Nucleus accumbens (tissue), 56 donors: ENCODE measurements at regions not wholly inside any gene's neighbourhood (a gene's known extent, or its start where the extent isn't known, plus 50 kb on each side); places are given as distances from the start of the nearest gene placed in this dataset.
"Not testable (repeated sequence)": the region's sequence is repeated elsewhere in the genome, so short reads cannot be mapped to it uniquely, and the experiment has no call there.

Experiments used
- DNase-seq, 56 donors: peaks; one replicate each; lab custom pipeline; 2025; lab: John Stamatoyannopoulos, UW

DNA sequence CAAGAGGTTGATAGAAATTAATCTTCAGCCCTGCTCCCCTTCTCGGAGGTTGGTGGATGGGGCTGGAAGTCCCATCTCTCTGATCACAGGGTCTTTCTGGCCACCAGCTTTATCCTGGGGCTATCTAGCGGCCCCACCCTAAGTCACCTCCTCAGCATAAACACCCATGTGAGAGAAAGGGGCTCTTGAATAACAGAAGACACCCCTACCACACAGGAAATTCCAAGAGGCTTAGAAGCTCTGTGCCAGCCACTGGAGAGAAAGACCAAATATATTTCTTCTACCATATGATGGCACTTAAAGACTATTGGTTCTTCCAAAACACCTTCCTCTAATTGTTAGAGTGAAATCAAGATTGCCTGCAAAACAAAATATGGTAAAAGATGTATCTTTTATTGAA is 219.7 kb downstream of the VAPA start:
- no peak for DNase-seq

DNA sequence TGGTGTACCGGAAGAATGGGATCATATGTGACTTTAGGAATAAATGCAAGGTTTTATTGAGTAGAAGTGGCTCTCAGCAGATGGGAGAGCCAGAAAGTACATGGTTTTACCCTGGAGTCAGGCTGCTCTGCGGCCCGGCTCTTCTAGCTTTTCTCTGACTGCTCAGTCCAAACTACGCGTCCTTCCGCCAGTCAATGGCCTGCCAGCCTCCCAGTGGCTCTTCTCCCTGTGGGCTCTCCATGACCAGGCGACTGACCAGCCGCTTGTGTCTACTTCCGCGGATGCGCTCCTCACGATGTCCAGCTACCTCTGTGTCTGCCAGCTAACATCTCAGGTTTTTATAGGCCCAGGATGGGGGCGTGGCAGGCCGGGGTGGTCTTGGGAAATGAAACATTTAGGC is 220.4 kb downstream of the VAPA start:
- DNase-seq: no peak

DNA sequence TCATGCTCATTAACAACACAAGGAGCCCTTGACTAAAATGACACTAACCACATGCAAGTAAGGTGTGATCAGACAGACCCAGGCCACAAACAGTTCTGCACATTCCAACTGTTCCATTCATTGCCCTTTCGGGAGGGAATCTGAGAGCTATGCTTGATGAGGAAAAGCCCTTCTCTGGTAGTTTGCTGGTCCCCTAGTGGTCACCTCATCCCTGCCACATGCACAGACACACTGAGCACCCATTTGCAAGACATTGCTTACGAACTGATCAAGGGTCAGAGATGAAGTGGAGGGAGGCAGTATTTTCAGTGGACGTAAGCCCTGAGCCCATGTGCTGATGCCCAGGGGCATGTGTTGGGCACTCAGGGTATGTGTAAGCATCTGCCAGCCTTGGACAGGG is 220.9 kb downstream of the VAPA start:
- DNase-seq: not testable (repeated sequence)

DNA sequence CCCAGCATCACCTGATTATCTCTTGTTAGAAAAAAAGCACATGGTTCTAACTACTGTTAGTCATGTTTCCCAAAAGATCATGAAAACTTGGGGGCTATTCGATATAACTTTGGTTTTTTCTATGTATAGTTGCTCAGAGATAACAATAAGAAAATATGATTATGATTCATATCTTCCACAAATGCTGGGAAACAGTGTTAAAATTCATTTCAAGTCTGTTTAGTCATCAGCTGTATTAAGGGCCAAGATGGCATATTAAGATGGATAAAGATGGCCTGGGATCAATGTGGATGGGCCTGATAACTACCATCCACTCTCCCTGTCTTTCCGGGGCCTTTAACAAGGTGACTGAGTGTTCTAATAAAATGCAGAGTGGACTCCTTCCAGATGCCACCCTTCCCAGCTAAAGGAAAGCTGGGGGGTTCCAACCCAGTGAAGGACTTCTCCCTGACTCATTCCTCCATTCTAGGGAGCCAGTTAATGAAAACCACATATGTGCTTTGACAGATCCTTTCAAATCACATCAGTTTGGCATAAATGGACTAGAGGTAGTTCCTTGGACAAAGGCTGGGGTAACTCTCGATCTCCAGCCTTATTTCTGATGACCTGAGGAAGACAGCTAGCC is 221.6 kb downstream of the VAPA start:
- no peak for DNase-seq

DNA sequence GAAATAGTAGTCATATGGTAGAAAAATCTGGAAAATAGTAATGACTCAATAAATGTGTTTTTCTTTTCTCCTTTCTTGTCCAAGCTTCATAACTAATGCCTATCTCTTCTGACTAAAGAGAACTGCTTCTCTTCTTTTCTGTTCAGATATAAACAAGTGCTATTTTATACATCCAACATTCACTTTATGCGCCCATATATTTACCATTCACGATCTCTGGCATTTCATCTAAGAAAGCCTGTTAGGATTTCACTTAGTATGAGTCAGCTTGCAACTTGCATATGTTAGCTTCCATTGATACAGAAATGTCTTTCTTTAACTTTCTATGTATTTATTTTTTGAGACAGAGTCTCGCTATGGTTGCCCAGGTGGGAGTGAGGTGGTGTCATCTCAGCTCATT is 224.9 kb downstream of the VAPA start:
- DNase-seq: no peak

DNA sequence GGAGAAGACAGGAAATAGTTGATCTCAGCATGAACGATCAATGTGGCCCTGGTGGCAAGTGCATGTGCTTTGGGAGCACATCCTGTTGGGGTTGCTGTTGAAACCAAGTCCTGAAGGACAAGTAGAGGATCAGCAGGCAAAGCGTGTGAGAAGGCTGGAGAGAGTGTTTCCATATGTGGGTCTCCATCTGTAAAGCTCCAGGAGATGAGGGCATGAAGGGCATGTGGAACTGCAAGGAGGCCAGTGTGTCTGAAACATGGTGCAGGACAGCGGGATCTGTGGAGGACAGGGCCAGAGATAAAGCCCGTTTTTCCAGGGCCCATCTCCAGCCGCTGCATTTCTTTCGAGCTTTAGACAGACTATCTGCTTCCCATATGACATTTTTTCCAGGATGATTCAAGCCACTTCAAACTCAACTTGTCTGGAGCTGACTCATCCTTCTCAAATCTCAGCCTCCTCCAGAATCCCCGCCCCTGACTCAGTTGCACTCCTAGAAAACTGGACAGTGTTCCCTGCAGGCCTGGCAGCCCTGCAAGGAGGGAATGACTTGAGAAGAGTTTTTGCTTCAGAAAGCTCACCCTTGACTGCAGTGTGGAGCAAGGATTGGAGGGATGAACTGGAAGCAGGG is 226.1 kb downstream of the VAPA start:
- no peak for DNase-seq

DNA sequence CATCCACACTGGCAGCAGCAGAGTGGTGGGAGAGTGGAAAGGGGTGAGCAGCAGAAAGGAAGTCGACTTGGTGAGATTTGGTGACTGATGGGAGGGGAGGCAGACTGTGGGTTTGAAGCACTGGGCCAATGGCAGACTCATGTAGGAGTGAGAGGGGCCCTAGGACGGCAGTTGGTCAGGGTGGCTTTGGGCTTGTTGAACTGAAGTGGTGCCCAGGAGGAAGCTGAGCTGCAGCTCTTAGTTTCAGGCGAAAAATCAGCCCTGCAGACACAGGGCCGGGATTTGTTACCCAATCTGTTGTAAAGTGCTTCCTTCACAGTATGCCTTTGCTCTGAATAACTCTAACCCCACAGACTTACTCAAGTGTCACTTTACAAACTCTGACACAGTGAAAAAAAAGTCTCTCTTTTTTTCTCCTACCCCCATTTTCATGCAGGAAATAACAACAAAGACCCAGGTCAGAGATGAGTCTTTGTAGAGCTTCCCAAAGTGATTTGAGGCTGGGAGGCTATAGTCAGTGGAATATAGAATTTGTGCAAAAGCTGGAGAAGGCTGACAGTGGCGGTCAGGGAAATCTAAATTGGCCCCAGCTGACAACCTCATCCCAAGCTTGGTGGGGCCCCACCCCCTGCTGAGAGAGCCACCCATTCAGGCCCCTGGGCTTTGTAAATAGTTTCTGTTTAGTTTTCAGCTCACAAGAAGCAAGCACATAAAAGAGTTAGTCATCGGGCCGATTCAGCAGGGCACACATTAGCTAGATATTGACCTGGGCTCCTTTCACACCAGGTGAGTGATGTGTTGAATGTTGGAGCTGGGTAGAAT is 226.9 kb downstream of the VAPA start:
- no peak for DNase-seq

DNA sequence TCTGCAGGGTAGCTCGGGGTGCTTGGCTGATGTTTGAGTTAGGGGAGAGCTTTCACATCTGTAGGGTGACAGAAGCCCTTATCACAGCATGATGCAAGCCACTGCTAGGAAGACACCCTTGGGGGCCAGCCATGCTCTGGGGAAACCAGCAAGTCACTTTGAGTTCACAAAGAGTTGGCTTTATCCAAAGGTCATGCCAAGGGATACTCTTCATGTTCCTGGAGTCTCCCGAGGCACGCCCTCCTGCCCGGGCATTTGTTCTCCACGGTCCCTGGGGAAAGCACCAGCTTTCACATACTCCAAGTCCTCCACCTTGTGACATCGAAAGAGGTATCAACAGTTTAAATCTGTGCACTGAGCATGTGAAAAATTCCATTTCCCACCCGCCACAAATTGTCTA is 227.7 kb downstream of the VAPA start:
- DNase-seq: no peak

DNA sequence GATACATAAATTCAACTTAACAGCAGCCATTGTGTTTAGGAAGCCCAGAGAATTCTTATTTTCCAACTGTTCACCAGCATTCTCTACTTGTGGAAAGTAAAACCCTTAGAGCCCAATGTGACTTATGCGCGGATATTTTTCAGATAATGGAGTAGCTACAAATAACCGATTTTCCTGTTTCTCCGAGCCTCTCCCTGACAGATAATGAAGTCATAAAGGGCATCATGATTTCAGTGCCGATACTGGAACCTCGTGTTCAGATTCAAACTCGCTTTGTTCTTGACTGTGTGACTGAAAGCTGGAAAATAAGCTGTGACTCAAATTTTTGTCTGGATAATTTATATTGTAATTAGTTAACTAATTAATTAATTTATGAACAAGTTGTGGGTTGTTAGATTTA is 228.2 kb downstream of the VAPA start:
- no peak for DNase-seq

DNA sequence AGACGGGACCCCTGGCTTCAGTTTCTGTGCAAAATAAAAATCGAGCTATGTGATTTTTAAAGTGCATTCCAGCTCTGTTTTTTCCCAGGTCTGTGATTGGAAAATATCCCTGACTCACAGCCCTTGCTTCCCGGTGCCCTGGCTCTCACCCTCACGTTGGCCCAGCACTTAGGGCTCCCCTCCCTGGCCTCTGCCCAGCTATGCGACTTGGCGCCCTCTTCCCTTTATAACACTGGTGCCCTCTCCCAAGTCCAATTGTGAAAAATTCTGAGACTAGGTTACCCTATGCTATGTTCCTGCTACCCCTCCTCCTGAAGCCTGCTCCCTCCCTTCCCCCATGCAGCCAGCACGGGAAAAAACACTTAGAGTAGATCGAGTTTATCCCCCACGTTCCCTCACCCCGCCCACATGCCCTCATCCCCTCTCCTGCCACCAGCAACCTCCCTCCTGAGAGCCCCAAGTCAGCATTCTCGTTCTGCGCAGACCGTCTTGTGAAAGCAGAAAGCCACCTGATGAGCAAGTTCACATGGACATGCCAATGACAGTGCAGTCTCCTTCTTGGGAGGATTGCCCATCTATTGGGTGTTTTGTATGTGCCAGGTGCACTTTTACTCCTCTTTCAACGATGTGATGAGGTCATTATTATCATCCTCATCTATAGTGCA is 228.8 kb downstream of the VAPA start:
- no peak for DNase-seq

DNA sequence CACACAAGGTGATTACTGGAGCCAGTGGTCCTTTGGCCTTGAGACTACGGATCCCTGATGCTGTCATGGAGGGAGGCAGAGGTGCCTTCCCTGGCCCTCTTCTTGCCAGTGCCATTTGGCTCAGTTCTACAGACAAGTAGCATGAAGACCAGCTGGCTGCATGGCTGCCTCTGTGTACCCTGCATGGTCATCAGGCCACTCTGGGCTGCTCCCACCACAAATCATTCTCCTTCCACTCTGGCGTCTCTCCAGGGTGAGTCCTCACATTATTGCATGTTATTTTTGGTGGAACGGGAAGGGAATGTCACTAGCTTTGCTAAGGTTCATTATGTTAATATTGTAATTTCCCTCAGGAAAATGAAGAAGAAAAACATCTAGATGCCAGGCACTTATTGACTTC is 229.8 kb downstream of the VAPA start:
- no peak for DNase-seq

DNA sequence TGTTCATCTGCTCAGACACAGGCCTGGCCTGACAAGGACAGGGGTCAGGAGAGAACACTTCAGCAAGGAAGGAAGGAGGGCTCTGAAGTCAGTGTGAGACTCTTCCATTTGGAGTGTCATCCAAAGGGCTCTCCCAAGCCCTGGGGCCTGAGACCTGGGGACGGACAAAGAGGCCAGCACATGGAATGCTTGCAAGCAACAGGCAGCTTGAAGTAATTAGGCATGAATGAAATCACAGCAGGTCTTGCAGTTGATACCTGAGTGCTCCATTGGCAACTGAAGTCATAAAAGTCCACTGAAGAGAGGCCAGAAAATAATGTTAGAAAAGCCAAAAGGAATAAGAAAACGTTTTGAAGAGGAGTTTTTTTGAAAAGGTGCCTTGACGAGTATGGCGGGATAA is 231.7 kb downstream of the VAPA start:
- no peak for DNase-seq

DNA sequence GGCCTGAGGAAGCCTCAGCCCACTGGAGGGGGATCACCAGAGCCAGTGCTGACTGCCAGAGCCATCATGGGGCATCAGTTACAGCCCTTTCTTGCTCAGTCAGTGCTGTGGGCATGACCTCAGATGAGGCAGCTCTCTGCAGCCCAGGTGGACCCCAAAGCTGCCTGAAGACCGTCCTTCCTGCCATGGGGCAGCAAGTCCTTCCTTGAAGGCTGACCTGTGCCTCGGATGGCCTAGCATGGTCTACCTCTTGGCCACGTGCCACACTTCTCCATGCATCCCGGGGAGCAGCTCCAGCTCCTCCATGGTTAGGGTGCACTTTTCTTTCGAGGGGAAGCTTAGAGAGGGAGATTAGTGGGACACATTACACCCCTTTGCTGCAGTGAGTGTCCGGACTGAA is 233.4 kb downstream of the VAPA start:
- no peak for DNase-seq

DNA sequence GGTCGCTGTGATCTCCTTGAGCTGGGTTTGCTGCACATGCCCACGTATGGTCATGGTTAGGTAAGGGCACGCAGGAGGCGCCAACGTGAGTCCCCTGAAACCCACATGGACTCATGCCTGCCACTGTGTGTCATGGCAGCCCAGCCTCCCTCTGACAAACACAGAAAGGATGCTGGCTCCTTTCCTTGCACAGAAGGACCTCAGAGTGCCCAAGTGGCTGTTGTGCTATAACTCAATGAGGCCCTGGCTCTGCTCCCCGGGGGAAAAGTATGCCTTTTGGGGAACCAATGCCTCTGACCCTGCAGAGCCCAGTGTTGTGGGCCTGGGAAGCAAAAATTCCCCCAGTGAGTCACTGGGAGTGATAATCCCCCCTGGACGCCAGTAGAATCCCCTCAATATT is 233.9 kb downstream of the VAPA start:
- no peak for DNase-seq

DNA sequence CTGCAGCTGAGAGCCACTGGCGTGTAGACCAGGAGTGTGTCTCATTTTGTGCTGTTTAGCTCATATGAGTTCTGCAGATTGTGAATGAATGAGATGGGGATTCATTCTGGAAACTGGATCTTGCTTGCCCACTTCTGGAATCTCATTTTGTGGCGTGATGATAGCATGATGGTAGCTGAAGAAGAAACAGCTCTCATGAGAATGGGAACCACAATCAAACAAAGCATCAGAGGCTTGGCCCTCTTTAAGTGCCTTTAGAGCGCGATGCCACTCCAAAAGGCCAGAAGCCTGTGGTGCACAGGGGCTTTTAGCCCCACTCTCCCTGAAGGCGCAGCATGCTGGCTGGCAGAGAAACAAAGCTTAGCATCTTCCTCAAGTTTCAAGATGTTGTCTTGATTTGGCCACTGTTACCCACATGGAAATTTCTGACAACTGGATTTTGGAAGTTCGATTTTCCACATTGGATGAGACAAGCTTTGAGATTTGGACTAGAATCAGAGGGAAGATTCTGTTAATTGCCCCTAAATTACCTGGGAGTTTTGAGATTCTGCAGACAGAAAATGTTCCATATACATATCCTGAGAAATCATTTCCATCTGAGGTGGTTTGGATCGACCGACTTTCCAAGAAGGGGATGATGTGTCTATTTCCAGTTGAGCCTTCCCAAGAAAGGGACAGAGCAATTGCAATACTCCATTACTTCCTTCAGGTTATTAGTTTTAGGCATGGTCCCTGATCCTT is 234.5 kb downstream of the VAPA start:
- no peak for DNase-seq

DNA sequence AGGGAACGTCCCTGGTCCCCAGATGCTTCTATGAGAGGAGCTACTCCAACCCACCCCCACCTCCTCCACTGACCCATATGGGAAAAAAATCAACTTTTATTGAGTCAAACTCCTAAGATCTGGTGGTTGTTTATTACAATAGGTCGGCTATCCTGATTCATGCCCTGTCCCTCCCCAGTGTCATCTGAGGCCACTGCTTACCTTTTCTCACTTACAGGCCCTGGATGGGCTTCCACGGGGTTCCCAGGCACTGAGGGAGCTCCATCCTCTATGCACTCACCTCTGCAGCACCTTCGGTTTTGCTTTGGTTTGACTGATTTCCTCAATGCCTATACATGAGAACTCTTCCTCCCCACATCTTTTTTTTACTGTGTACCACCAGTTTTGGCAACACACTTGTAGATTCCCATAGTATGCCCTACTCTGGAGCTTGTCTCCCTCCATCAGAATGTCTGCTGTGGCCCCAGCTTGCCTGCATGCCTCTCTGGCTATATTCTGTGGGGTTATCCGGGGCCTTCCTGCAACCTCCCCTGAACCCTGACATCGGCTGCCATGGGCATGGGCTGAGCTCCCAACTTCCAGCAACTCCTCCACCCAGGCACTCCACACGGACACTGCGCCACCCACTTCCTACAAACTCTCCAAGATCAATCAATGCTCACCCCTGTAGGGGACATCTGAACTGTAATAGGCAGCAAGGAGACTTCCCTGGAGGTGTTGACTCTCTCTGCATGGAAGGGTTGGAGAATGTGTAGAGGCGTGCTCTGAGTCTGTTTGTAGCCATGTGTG is 236.1 kb downstream of the VAPA start:
- DNase-seq: no peak

DNA sequence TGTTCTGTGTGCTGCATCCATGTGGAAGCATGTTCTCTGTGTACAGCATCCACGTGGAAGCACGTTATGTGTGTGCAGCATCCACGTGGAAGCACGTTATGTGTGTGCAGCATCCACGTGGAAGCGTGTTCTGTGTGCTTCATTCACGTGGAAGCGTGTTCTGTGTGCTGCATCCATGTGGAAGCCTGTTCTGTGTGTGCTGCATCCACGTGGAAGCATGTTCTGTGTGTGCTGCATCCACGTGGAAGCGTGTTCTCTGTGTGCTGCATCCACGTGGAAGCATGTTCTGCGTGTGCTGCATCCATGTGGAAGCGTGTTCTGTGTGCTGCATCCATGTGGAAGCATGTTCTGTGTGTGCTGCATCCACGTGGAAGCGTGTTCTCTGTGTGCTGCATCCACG is 236.8 kb downstream of the VAPA start:
- DNase-seq: not testable (repeated sequence)

DNA sequence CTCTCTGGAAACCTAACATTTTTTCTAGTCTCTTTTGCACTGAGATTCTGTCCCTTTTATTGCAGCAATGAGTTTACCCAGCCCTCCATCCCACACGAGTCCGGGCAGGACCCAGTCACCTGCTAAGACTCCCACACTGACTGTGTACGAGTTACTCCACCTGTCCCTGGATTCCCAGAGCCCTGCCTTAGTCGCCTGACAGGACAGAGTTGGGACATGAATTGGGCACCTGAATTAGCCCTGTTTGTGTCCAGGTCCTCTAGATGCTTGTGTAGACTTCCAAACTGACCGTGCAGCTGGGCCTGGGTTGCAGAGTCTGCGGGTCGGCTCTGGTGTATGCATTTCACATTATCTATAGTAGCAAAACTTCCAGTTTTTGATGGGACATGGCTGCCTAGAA is 238.7 kb downstream of the VAPA start:
- DNase-seq: no peak

DNA sequence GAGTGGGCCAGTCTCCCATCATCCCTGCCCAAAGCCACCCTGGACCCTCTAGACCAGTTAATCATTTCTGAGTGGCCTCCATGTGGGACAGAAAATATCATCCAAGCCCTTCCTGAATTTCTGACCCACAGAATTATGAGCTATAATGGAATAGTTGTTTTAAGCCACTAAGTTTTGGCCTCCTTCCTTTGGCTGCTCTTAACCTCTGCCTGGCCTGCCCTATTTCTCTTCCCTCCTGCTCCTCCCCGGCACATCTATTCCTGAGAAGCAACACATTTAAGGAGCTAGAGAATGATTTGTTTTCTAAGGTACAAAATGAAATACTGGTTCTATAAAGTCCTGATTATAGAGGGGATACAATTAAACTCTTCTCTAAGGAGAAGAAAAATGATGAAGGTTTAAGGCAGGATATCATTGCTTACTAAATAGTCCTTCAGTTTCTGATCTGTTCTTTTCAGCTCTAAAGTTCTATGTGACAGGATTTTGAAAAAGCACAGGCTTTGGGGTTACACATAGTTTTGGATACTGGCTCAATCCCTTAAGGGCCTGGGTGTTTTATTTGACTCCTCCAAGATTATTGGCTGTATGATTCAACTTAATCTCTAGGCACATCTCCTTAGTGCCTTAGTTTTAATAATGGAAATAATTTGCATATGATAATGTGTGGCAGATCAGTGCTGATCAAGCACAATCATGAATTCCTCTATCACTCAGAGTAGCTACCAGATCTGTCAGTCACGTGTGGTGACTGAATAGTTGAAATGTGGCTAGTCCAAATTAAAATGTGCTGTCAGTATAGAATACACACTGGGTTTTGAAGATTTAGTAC is 240.3 kb downstream of the VAPA start:
- no peak for DNase-seq
